ENCODE measurements at regions not wholly inside any gene's neighbourhood (a gene's known extent, or its start where the extent isn't known, plus 50 kb on each side); places are given as distances from the start of the nearest gene placed in this dataset.

- H4K20me1 ChIP-seq (ENCODE audit: insufficient read depth, low read length), result no peaks in the 10 kb centered on the region
Observed at GRCh38 chr3:72116226-72116625, 331.3 kb upstream of the PROK2 start.

GRCh38 chr3:72115307-72115706 lies 330.4 kb upstream of the PROK2 start:
- no peaks in the 10 kb centered on the region for H3K4me1 ChIP-seq (ENCODE audit: low read length)
- no peak overlapping the region for H2AFZ ChIP-seq (ENCODE audit: low read length)
- no peaks in the 10 kb centered on the region for H3K9me3 ChIP-seq (replicated peaks; ENCODE audit: insufficient read depth, low read length)
- TF ChIP-seq CTCF (IDR thresholded peaks at IDR 0.05; ENCODE audit: low read length) (no peak), EZH2phosphoT487 (IDR thresholded peaks at IDR 0.05; ENCODE audit: low read length) (no peak), EZH2 (optimal IDR thresholded peaks at IDR 0.05; ENCODE audit: low read depth, low read length) (no peak)
- H4K20me1 ChIP-seq (ENCODE audit: insufficient read depth, low read length), result no peaks in the 10 kb centered on the region
- no peak overlapping the region for H3K4me3 ChIP-seq (ENCODE audit: low read length)
- no peaks in the 10 kb centered on the region for H3K27me3 ChIP-seq (replicated peaks; ENCODE audit: insufficient read depth, low read length)
- H3K36me3 ChIP-seq (replicated peaks; ENCODE audit: insufficient read depth, low read length), result no peaks in the 10 kb centered on the region
- no peak for DNase-seq
- no peak overlapping the region for H3K4me2 ChIP-seq (ENCODE audit: low read depth, low read length)
- H3K79me2 ChIP-seq (ENCODE audit: low read length), result no peaks in the 10 kb centered on the region
- no peak overlapping the region for H3K9ac ChIP-seq (ENCODE audit: low read length)
- no peak overlapping the region for H3K27ac ChIP-seq (ENCODE audit: low read length)
- no peaks in the 10 kb centered on the region for H3F3A ChIP-seq (ENCODE audit: insufficient read depth, low read length)
- no peaks in the 10 kb centered on the region for H3K9me2 ChIP-seq (replicated peaks; ENCODE audit: insufficient read depth, low read length)

More at GRCh38 chr3:72116226-72116625, 331.3 kb upstream of the PROK2 start:
- Histone ChIP-seq H3K27me3 (replicated peaks; ENCODE audit: insufficient read depth, low read length) (no peaks in the 10 kb centered on the region), H3K79me2 (ENCODE audit: low read length) (no peaks in the 10 kb centered on the region), H3K9me2 (replicated peaks; ENCODE audit: insufficient read depth, low read length) (no peaks in the 10 kb centered on the region), H3K36me3 (replicated peaks; ENCODE audit: insufficient read depth, low read length) (no peaks in the 10 kb centered on the region), H3K27ac (ENCODE audit: low read length) (no peak overlapping the region), H3K4me3 (ENCODE audit: low read length) (no peak overlapping the region), H3K4me1 (ENCODE audit: low read length) (no peaks in the 10 kb centered on the region), H3K9ac (ENCODE audit: low read length) (no peak overlapping the region), H3K4me2 (ENCODE audit: low read depth, low read length) (no peak overlapping the region), H2AFZ (ENCODE audit: low read length) (no peak overlapping the region), H3K9me3 (replicated peaks; ENCODE audit: insufficient read depth, low read length) (no peaks in the 10 kb centered on the region), H3F3A (ENCODE audit: insufficient read depth, low read length) (no peaks in the 10 kb centered on the region)
- DNase-seq, result no peak
- no peak for TF ChIP-seq EZH2 (optimal IDR thresholded peaks at IDR 0.05; ENCODE audit: low read depth, low read length)
- TF ChIP-seq CTCF (IDR thresholded peaks at IDR 0.05; ENCODE audit: low read length), result no peak
- TF ChIP-seq EZH2phosphoT487 (IDR thresholded peaks at IDR 0.05; ENCODE audit: low read length), result no peak

GRCh38 chr3:72114773-72115172 lies 329.8 kb upstream of the PROK2 start:
- Histone ChIP-seq H3K79me2 (ENCODE audit: low read length) (no peaks in the 10 kb centered on the region), H3K4me1 (ENCODE audit: low read length) (no peaks in the 10 kb centered on the region), H3K27ac (ENCODE audit: low read length) (no peak overlapping the region), H3K9ac (ENCODE audit: low read length) (no peak overlapping the region), H3K4me2 (ENCODE audit: low read depth, low read length) (no peak overlapping the region), H3K27me3 (replicated peaks; ENCODE audit: insufficient read depth, low read length) (no peaks in the 10 kb centered on the region), H4K20me1 (ENCODE audit: insufficient read depth, low read length) (no peaks in the 10 kb centered on the region), H3K4me3 (ENCODE audit: low read length) (no peak overlapping the region), H3K36me3 (replicated peaks; ENCODE audit: insufficient read depth, low read length) (no peaks in the 10 kb centered on the region), H3K9me3 (replicated peaks; ENCODE audit: insufficient read depth, low read length) (no peaks in the 10 kb centered on the region), H3K9me2 (replicated peaks; ENCODE audit: insufficient read depth, low read length) (no peaks in the 10 kb centered on the region), H3F3A (ENCODE audit: insufficient read depth, low read length) (no peaks in the 10 kb centered on the region), H2AFZ (ENCODE audit: low read length) (no peak overlapping the region)
- TF ChIP-seq CTCF (IDR thresholded peaks at IDR 0.05; ENCODE audit: low read length) (no peak), EZH2phosphoT487 (IDR thresholded peaks at IDR 0.05; ENCODE audit: low read length) (no peak), EZH2 (optimal IDR thresholded peaks at IDR 0.05; ENCODE audit: low read depth, low read length) (no peak)
- no peak for DNase-seq
